ENCODE measurements at regions not wholly inside any gene's neighbourhood (a gene's known extent, or its start where the extent isn't known, plus 50 kb on each side); places are given as distances from the start of the nearest gene placed in this dataset.
"Not testable (repeated sequence)": the region's sequence is repeated elsewhere in the genome, so short reads cannot be mapped to it uniquely, and the experiment has no call there.

DNA sequence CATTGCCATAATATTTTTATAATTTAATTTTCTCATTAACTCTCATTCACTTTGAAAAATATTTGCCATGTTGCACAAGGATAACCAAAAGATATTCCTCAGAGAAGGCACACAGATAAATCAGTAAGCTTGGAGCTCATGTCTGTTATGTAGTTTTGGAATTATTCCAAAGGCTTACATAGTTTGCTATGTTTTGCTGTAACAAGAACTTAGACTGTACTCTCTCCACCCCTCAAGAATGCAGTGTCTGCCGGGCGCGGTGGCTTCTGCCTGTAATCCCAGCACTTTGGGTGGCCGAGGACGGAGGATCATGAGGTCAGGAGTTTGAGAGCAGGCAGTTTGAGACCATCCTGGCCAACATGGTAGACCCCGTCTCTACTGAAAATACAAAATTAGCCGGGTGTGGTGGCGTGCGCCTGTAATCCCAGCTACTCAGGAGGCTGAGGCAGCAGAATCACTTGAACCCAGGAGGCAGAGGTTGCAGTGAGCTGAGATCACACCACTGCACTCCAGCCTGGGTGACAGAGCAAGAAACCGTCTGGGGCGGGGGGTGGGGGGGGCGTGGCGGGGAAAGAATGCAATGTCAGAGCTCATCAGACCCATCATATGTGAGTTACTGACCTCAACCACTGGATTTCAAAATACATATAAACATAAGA is 351.0 kb downstream of the SPATA31A6 start:
- FAIRE-seq, result not testable (repeated sequence)

DNA sequence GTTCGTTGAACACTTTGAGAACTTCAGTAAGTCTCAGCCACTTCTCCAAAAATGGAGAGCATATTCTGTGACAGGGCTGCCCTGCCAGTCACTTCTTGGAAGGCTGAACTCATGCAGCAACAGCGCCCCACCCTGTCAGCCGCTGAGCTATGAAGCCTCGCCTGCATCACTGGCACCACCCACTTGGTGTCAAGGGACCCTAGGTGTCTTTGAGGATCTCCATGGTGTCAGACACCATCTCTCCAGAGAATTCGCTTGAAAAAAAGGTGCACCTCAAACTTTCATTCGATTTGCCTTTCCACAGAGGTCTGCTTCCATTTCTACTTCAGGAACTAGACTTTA is 351.5 kb downstream of the SPATA31A6 start:
- DNase-seq (ENCODE audit: insufficient read length, low spot score); FAIRE-seq: not testable (repeated sequence)

More for the DNA sequence above, 351.0 kb downstream of the SPATA31A6 start:
- DNase-seq (ENCODE audit: insufficient read length, low spot score), result not testable (repeated sequence)

DNA sequence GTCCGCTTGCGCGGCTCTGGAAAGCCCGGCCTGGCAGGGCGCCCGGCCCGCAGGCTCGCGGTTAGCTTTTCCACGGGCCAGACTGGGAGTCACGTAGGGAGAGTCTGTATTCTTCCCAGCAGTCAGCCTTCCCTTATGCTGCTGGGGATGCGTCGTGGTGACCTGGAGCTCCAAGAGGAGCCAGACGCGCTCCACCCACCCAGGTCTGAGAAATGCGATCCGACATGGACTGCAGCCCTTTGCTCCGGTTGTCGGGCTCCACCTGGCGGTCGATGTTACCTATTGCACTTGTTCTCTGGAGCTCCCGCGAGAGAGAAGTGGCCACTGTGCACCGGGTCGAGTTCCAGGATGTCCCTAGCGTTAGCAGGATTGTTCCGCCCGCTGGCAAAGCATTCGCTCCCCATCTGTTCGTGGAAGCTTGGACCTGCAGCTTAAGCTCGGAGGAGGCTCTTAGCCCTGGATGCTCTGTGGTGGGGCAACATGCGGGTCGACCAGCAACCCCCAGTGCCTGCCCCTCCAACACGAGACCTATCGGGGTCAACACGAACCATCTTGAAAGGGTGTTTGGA is 367.4 kb downstream of the SPATA31A6 start:
- not testable (repeated sequence) for FAIRE-seq

DNA sequence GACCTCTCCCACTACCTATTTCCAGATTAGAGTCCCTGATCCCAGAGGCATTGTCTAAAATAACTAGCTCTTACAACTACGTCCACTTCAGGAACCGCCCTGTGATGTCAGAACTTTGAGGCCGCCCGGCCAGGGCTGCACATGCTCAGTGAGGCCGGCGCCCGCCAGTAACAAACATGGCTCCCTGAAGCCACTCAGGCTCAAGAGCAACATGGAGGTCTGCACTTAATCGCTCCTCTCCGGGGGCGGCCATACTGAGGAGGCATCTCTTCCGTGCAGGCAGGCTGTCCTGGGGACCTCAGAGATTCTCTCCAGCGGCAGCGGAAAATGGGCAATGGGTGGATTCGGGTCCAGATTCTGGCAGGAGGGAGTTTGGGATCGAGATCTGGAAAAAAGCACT is 385.1 kb downstream of the SPATA31A6 start:
- not testable (repeated sequence) for FAIRE-seq; DNase-seq (ENCODE audit: insufficient read length, low spot score)

More for the DNA sequence above, 367.4 kb downstream of the SPATA31A6 start:
- DNase-seq (ENCODE audit: insufficient read length, low spot score), result not testable (repeated sequence)

DNA sequence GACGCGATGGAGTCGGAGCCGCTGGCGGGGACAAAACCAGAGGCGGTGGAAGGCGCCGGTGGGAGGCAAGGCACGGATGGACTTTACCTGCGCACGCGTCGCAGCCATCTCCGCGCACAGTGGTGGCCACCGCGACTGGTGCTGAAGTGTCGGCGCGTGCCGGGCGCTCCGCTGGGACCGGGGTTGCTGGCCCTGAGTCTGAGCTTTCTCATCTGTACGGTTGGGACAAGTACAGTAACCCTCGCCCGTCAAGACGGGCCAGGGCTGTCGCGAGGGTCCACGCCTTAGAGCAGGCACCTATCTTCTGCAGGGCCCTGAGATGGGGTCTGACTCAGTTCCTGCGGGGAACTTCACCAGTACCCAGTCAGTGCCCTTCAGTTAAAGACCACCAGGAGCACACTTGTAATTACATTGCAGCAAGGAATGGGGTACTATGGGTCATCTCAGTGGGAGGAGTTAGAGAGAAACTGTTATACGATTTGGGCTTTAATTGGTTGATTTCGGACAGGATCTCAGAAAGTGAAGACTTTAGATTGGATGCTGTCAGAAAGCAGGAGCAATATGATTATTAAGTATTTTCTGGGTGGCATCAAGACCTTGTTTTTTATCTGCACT is 385.6 kb downstream of the SPATA31A6 start:
- DNase-seq (ENCODE audit: insufficient read length, low spot score); FAIRE-seq: not testable (repeated sequence)

DNA sequence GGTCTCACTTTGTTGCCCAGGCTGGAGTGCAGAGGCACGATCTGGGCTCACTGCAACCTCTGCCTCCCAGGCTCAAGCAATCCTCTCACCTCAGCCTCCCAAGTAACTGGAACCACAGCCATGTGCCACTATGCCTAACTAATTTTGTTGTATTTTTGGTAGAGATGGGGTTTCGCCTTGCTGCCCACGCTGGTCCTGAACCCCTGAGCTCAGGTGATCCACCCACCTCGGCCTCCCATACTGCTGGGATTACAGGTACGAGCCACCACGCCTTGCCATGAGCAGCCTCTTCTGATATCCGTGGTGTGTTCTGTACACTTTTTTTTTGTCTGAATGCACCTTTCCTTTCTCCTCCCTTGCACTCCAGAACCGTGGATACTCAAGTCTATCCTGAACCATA is 394.4 kb downstream of the SPATA31A6 start:
- DNase-seq (ENCODE audit: insufficient read length, low spot score); FAIRE-seq: not testable (repeated sequence)
